ENCODE measurements at regions not wholly inside any gene's neighbourhood (a gene's known extent, or its start where the extent isn't known, plus 50 kb on each side); places are given as distances from the start of the nearest gene placed in this dataset.

DNA sequence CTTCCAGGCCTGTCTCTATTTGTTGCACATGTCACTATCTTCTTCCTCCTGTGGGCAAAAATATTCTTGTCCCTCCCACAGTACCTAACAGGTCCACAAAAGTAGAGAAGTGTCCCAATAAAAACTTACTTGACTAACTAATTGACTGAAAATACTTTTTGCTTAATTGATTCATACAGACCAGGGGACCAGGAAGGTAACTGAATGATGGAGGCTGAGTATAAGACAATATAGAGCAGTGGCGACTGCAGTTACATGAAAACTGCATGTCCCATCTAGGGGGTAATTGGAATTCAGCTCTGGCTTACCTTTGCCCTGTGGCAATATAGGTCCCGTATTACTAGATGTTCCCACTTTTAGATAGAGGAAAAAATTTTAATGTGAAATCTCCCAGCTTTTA is 112.9 kb upstream of the CREB1 start:
- in situ Hi-C loops (cut with MboI), result no loop called here

DNA sequence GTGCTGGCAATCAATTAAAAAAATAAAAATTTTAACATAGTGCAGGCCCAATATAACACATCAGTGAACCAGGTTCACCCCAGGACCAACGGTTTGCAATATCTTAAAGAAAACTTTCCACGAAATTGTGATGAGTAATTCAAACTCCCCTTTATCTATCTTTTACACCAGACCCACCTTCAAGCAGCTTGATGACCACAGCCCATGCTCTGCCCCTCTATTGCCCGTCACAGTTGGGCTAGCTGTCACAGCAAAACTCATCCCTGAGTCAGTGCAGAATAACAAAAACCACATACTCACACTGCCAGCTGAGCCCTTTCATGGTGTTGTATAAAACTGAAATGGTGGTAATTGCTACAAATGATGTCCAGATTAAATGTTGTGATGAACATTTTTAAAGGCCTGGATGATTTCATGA is 112.5 kb upstream of the CREB1 start:
- Histone ChIP-seq H2AFZ (no peak overlapping the region), H3K9me2 (ENCODE audit: insufficient read depth) (no peaks in the 10 kb centered on the region), H3K79me2 (ENCODE audit: insufficient read depth) (no peaks in the 10 kb centered on the region), H3F3A (ENCODE audit: insufficient read depth) (peaks cover 6% of the 10 kb centered on the region; the same call in 1 of the 2 replicates), H3K36me3 (ENCODE audit: low read depth) (no peaks in the 10 kb centered on the region), H3K4me2 (ENCODE audit: unreplicated experiment) (no peak overlapping the region), H3K4me1 (ENCODE audit: insufficient read depth) (peaks cover 10% of the 10 kb centered on the region; the same call in 1 of the 2 replicates), H3K27ac (no peak overlapping the region), H3K27me3 (replicated peaks; ENCODE audit: insufficient read depth) (no peaks in the 10 kb centered on the region), H4K20me1 (ENCODE audit: insufficient read depth) (no peaks in the 10 kb centered on the region), H3K9ac (no peak overlapping the region), H3K9me3 (ENCODE audit: low read depth) (no peaks in the 10 kb centered on the region), H3K4me3 (no peak overlapping the region)
- peak; percentile 55 for DNase-seq
- in situ Hi-C loops (cut with MboI), result no loop called here
- 42 to 44% methylated on average over 3 of the region's 3 CpGs for WGBS, 2 experiments (ENCODE audit: low coverage in 1 of 2, low lambda C conversion rate in 2 of 2, missing lambda C conversion rate in 2 of 2)
- no peak for TF ChIP-seq EZH2 (IDR thresholded peaks at IDR 0.05; ENCODE audit: insufficient read depth, poor library complexity, severe bottlenecking)
- no peak for TF ChIP-seq EZH2phosphoT487 (IDR thresholded peaks at IDR 0.05; ENCODE audit: insufficient read depth, low read depth)

More for the DNA sequence above, 112.9 kb upstream of the CREB1 start:
- Histone ChIP-seq H3K27me3 (replicated peaks; ENCODE audit: insufficient read depth) (no peaks in the 10 kb centered on the region), H3K9me3 (ENCODE audit: low read depth) (no peaks in the 10 kb centered on the region), H2AFZ (no peak overlapping the region), H3K4me1 (ENCODE audit: insufficient read depth) (peaks cover 10% of the 10 kb centered on the region; the same call in 1 of the 2 replicates), H3K9me2 (ENCODE audit: insufficient read depth) (no peaks in the 10 kb centered on the region), H3K79me2 (ENCODE audit: insufficient read depth) (no peaks in the 10 kb centered on the region), H3F3A (ENCODE audit: insufficient read depth) (peaks cover 6% of the 10 kb centered on the region; the same call in 1 of the 2 replicates), H3K4me3 (no peak overlapping the region), H3K4me2 (ENCODE audit: unreplicated experiment) (no peak overlapping the region), H3K27ac (no peak overlapping the region), H3K9ac (no peak overlapping the region), H4K20me1 (ENCODE audit: insufficient read depth) (no peaks in the 10 kb centered on the region), H3K36me3 (ENCODE audit: low read depth) (no peaks in the 10 kb centered on the region)
- no peak for DNase-seq
- WGBS, 2 experiments (ENCODE audit: low coverage in 1 of 2, low lambda C conversion rate in 2 of 2, missing lambda C conversion rate in 2 of 2), result 97 to 98% methylated on average over 2 of the region's 2 CpGs
- no peak for TF ChIP-seq EZH2phosphoT487 (IDR thresholded peaks at IDR 0.05; ENCODE audit: insufficient read depth, low read depth)
- TF ChIP-seq EZH2 (IDR thresholded peaks at IDR 0.05; ENCODE audit: insufficient read depth, poor library complexity, severe bottlenecking), result no peak

DNA sequence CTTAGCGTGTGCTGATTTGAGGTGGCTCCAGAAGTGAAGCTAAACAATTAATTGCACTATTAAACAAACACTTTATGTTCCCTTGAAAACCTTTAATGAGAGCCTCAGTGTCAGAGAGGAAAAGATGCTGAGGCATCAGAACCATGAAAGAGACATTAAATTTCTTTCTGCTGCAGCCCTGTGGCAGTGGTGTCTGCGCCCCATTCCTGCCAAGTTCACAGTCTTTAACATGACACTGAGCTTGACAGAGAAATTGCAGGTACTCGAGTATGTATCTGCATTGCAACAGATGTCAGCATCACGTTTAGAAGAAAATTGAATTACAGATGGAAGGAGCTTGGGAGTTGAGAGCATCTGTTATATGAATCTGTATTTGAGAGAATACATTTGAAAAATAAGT is 111.3 kb upstream of the CREB1 start:
- no peak overlapping the region for H3K4me2 ChIP-seq (ENCODE audit: unreplicated experiment)
- no peak for DNase-seq
- no peaks in the 10 kb centered on the region for H3K36me3 ChIP-seq (ENCODE audit: low read depth)
- TF ChIP-seq EZH2 (IDR thresholded peaks at IDR 0.05; ENCODE audit: insufficient read depth, poor library complexity, severe bottlenecking), result no peak
- no peak for TF ChIP-seq EZH2phosphoT487 (IDR thresholded peaks at IDR 0.05; ENCODE audit: insufficient read depth, low read depth)
- H3K27me3 ChIP-seq (replicated peaks; ENCODE audit: insufficient read depth), result no peaks in the 10 kb centered on the region
- H3K79me2 ChIP-seq (ENCODE audit: insufficient read depth), result no peaks in the 10 kb centered on the region
- H3K4me1 ChIP-seq (ENCODE audit: insufficient read depth), result peaks cover 10% of the 10 kb centered on the region; the same call in 1 of the 2 replicates
- in situ Hi-C loops (cut with MboI), result no loop called here
- 55 to 57% methylated on average over 4 of the region's 4 CpGs for WGBS, 2 experiments (ENCODE audit: low coverage in 1 of 2, low lambda C conversion rate in 2 of 2, missing lambda C conversion rate in 2 of 2)
- no peak overlapping the region for H2AFZ ChIP-seq
- no peak overlapping the region for H3K27ac ChIP-seq
- H3F3A ChIP-seq (ENCODE audit: insufficient read depth), result peaks cover 12% of the 10 kb centered on the region
- no peaks in the 10 kb centered on the region for H3K9me3 ChIP-seq (ENCODE audit: low read depth)
- H3K4me3 ChIP-seq, result no peak overlapping the region
- H3K9ac ChIP-seq, result no peak overlapping the region
- H3K9me2 ChIP-seq (ENCODE audit: insufficient read depth), result no peaks in the 10 kb centered on the region
- H4K20me1 ChIP-seq (ENCODE audit: insufficient read depth), result no peaks in the 10 kb centered on the region

DNA sequence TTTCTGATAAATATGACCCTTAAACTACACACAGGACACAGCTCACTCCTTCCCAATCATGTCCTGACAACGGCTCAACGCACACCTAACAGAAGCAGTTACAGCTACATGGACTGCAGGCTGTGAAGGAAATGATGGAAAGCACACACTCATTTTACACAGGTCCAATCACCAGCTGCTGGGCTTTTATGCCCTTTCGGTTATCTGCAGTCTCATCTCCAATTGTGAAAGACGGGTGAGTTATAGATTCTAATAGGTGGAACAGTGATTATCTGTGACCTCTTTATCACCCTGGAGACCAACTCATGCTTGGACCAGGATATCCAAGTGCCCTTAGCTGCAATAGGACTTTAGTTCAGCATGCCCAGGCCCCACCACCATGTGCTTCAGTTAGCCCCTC is 110.4 kb upstream of the CREB1 start:
- Histone ChIP-seq H3K9me3 (ENCODE audit: low read depth) (no peaks in the 10 kb centered on the region), H2AFZ (no peak overlapping the region), H3F3A (ENCODE audit: insufficient read depth) (peaks cover 21% of the 10 kb centered on the region), H3K36me3 (ENCODE audit: low read depth) (no peaks in the 10 kb centered on the region), H3K4me1 (ENCODE audit: insufficient read depth) (peaks cover 18% of the 10 kb centered on the region), H3K27ac (no peak overlapping the region), H3K79me2 (ENCODE audit: insufficient read depth) (no peaks in the 10 kb centered on the region), H3K4me2 (ENCODE audit: unreplicated experiment) (no peak overlapping the region), H3K4me3 (no peak overlapping the region), H4K20me1 (ENCODE audit: insufficient read depth) (no peaks in the 10 kb centered on the region), H3K9ac (no peak overlapping the region), H3K27me3 (replicated peaks; ENCODE audit: insufficient read depth) (no peaks in the 10 kb centered on the region), H3K9me2 (ENCODE audit: insufficient read depth) (no peaks in the 10 kb centered on the region)
- 97 to 99% methylated on average over 4 of the region's 4 CpGs for WGBS, 2 experiments (ENCODE audit: low coverage in 1 of 2, low lambda C conversion rate in 2 of 2, missing lambda C conversion rate in 2 of 2)
- TF ChIP-seq EZH2phosphoT487 (IDR thresholded peaks at IDR 0.05; ENCODE audit: insufficient read depth, low read depth) (no peak), EZH2 (IDR thresholded peaks at IDR 0.05; ENCODE audit: insufficient read depth, poor library complexity, severe bottlenecking) (no peak)
- in situ Hi-C loops (cut with MboI), result no loop called here
- no peak for DNase-seq

DNA sequence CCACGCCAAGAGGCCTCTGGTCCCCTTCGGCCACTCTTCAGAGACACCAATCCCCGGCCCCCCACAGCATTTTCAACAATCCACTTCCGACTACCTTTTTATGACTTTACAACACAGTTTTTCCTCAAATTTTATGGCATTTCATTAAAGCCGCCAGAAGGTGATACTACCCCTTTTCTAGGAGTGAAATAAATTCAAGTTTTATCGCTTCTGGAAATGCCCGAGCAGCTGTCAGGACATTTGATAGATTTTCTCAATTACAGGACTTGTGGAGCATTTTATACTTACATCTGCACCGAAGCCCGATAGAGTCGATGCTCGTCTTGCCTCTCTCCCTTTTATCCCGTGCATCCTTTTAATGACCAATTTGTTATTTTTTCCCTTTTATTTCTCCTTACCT is 108.1 kb upstream of the CREB1 start:
- TF ChIP-seq EZH2 (IDR thresholded peaks at IDR 0.05; ENCODE audit: insufficient read depth, poor library complexity, severe bottlenecking) (no peak), EZH2phosphoT487 (IDR thresholded peaks at IDR 0.05; ENCODE audit: insufficient read depth, low read depth) (no peak)
- H3K4me1 ChIP-seq (ENCODE audit: insufficient read depth), result peaks cover 22% of the 10 kb centered on the region
- H3K27me3 ChIP-seq (replicated peaks; ENCODE audit: insufficient read depth), result no peaks in the 10 kb centered on the region
- in situ Hi-C loops (cut with MboI), result no loop called here
- H3K4me2 ChIP-seq (ENCODE audit: unreplicated experiment), result no peak overlapping the region
- no peak overlapping the region for H3K4me3 ChIP-seq
- no peaks in the 10 kb centered on the region for H3K9me3 ChIP-seq (ENCODE audit: low read depth)
- no peaks in the 10 kb centered on the region for H4K20me1 ChIP-seq (ENCODE audit: insufficient read depth)
- H3K9me2 ChIP-seq (ENCODE audit: insufficient read depth), result no peaks in the 10 kb centered on the region
- no peaks in the 10 kb centered on the region for H3K36me3 ChIP-seq (ENCODE audit: low read depth)
- H3K79me2 ChIP-seq (ENCODE audit: insufficient read depth), result no peaks in the 10 kb centered on the region
- peaks cover 26% of the 10 kb centered on the region for H3F3A ChIP-seq (ENCODE audit: insufficient read depth)
- DNase-seq, result no peak
- H2AFZ ChIP-seq, result no peak overlapping the region
- no peak overlapping the region for H3K9ac ChIP-seq
- no peak overlapping the region for H3K27ac ChIP-seq
- whole genome bisulfite sequencing, 2 experiments (ENCODE audit: low coverage in 1 of 2, low lambda C conversion rate in 2 of 2, missing lambda C conversion rate in 2 of 2), result 94 to 96% methylated on average over 12 of the region's 12 CpGs
